ENCODE measurements at regions not wholly inside any gene's neighbourhood (a gene's known extent, or its start where the extent isn't known, plus 50 kb on each side); places are given as distances from the start of the nearest gene placed in this dataset.

DNA sequence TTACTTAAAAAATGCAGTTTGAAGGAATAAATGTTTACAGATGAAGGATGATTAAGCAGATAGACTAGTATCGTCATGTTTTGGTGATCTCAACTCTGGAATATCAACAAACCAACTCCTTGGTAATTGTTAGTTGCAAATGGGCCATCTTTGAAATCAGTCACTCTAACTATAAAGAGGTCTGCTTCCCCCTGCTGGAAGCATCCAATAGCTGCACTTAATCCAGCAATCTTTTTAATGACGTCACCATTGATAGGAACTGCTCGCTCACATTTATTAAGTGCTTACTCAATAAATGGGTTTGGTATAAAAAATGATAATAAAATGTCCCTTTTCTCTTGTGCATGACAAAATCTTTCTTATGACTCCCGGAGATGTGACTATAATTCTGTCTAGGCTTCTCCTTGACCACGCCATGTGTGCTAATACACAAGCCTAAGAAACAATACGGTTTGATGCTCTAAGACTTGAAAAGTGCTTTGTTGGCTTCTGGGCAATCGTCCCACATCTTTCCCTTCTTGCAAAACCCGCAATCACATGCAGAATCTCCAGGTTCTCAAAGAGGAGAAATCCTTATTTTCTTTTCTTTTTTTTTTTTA is 227.6 kb upstream of the POU1F1 start:
- no peaks in the 10 kb centered on the region for H3K79me1 ChIP-seq (ENCODE audit: low read depth in 1 of 2, low read length in 2 of 2)
- no peak overlapping the region for H3K14ac ChIP-seq (replicated peaks; ENCODE audit: low read depth, low read length)
- DNase-seq (peak; percentile 36), ATAC-seq (ENCODE audit: low read depth) (no peak)
- no peak overlapping the region for H3K27ac ChIP-seq (ENCODE audit: insufficient read depth, low read length)
- no peak overlapping the region for H2BK120ac ChIP-seq (ENCODE audit: low read depth, low read length)
- H3K4ac ChIP-seq (ENCODE audit: low read depth, low read length): no peak overlapping the region
- WGBS, 2 experiments (ENCODE audit: extremely low coverage in 2 of 2, insufficient read length in 1 of 2): no CpG with 5 or more reads among the region's 8 CpGs
- H2BK5ac ChIP-seq (ENCODE audit: low read depth, low read length, poor library complexity, severe bottlenecking): no peak overlapping the region
- CTCF ChIA-PET: no interaction called here
- H4K5ac ChIP-seq (ENCODE audit: low read depth, low read length): no peak overlapping the region
- H2AK5ac ChIP-seq (ENCODE audit: low read depth, low read length): no peak overlapping the region
- in situ Hi-C loops (cut with MboI; ENCODE audit: low sequenced_read_pairs) (no loop called here), intact Hi-C loops (cut with micrococcal nuclease) (loop anchor here (10.0 kb wide), 1 partner anchor 209 kb away; no protein-coding TSS in a partner anchor), dilution Hi-C loops (cut with HindIII; ENCODE audit: low sequenced_read_pairs, unreplicated experiment) (no loop called here)
- TF ChIP-seq BHLHE40 (IDR thresholded peaks at IDR 0.05; ENCODE audit: low read depth, low read length) (no peak), RAD21 (IDR thresholded peaks at IDR 0.05; ENCODE audit: low read length) (peak; percentile 70), SMC3 (IDR thresholded peaks at IDR 0.05; ENCODE audit: low read depth, low read length) (peak; percentile 64), CHD1 (IDR thresholded peaks at IDR 0.05; ENCODE audit: low read depth, low read length) (no peak), MAZ (IDR thresholded peaks at IDR 0.05; ENCODE audit: borderline replicate concordance, low read depth, low read length) (no peak)
- TF ChIP-seq, protein P1, sequence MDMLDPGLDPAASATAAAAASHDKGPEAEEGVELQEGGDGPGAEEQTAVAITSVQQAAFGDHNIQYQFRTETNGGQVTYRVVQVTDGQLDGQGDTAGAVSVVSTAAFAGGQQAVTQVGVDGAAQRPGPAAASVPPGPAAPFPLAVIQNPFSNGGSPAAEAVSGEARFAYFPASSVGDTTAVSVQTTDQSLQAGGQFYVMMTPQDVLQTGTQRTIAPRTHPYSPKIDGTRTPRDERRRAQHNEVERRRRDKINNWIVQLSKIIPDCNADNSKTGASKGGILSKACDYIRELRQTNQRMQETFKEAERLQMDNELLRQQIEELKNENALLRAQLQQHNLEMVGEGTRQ (IDR thresholded peaks at IDR 0.05; ENCODE audit: low read depth, low read length): no peak
- TF ChIP-seq, protein P2, sequence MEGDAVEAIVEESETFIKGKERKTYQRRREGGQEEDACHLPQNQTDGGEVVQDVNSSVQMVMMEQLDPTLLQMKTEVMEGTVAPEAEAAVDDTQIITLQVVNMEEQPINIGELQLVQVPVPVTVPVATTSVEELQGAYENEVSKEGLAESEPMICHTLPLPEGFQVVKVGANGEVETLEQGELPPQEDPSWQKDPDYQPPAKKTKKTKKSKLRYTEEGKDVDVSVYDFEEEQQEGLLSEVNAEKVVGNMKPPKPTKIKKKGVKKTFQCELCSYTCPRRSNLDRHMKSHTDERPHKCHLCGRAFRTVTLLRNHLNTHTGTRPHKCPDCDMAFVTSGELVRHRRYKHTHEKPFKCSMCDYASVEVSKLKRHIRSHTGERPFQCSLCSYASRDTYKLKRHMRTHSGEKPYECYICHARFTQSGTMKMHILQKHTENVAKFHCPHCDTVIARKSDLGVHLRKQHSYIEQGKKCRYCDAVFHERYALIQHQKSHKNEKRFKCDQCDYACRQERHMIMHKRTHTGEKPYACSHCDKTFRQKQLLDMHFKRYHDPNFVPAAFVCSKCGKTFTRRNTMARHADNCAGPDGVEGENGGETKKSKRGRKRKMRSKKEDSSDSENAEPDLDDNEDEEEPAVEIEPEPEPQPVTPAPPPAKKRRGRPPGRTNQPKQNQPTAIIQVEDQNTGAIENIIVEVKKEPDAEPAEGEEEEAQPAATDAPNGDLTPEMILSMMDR (conservative IDR thresholded peaks at IDR 0.05; ENCODE audit: low read depth, low read length): peak; percentile 81
- no peak overlapping the region for H4K8ac ChIP-seq (ENCODE audit: low read depth in 2 of 2, low read length in 2 of 2)
- H2AFZ ChIP-seq (replicated peaks; ENCODE audit: low read length, poor library complexity): no peak overlapping the region
- no peak overlapping the region for H3K4me3 ChIP-seq (ENCODE audit: insufficient read depth, low read depth, low read length)
- H3K4me1 ChIP-seq (ENCODE audit: control insufficient read depth, insufficient read depth, low read length): no peaks in the 10 kb centered on the region
- H3K4me2 ChIP-seq (ENCODE audit: low read depth, low read length): no peak overlapping the region
- no peak overlapping the region for H2AK9ac ChIP-seq (replicated peaks; ENCODE audit: low read depth, low read length, poor library complexity)
- no peaks in the 10 kb centered on the region for H3K36me3 ChIP-seq (ENCODE audit: control insufficient read depth, insufficient read depth, low read length)
- BruUV-seq (replicated peaks): no TSS peak
- no peak overlapping the region for H2BK20ac ChIP-seq (ENCODE audit: low read depth, low read length)
- H3K18ac ChIP-seq (ENCODE audit: low read depth, low read length): no peak overlapping the region
- no peak overlapping the region for H2BK15ac ChIP-seq (ENCODE audit: low read depth, low read length)
- no peak overlapping the region for H3K9ac ChIP-seq (ENCODE audit: low read depth, low read length)
- no peaks in the 10 kb centered on the region for H3K27me3 ChIP-seq (ENCODE audit: control insufficient read depth, insufficient read depth, low read length)
- H3K9me1 ChIP-seq (ENCODE audit: insufficient read depth, low read length): no peaks in the 10 kb centered on the region
- no peaks in the 10 kb centered on the region for H4K20me1 ChIP-seq (ENCODE audit: insufficient read depth, low read length)
- H4K91ac ChIP-seq (ENCODE audit: insufficient read depth, low read depth, low read length): no peak overlapping the region
- no peak overlapping the region for H3K23ac ChIP-seq (ENCODE audit: low read depth, low read length)
- H3K56ac ChIP-seq (ENCODE audit: extremely low read depth, insufficient read depth, low read length): no peak overlapping the region
- POLR2A ChIA-PET (ENCODE audit: unreplicated experiment): no interaction called here
- H3K9me3 ChIP-seq (ENCODE audit: control insufficient read depth, insufficient read depth, low read length): 0 out of 2 replicates have a peak, but pooled peaks cover 1% of the 10 kb centered on the region

Measured in IMR-90 (cell line).